Keratinocyte (primary cell): ENCODE measurements at regions not wholly inside any gene's neighbourhood (a gene's known extent, or its start where the extent isn't known, plus 50 kb on each side); places are given as distances from the start of the nearest gene placed in this dataset.

Source experiments
- CTCF ChIP-seq, 3 experiments: IDR thresholded peaks in 1 of 3; conservative IDR thresholded peaks in 1 of 3; optimal IDR thresholded peaks in 1 of 3; 2 replicates in 2 of 3; 3 replicates in 1 of 3; pipeline versions ENCODE3 to v1.5.1; 2011; ENCODE audit warnings: low read length in 3 of 3, mild to moderate bottlenecking in 3 of 3, moderate library complexity in 2 of 3, control low read depth in 1 of 3, inconsistent platforms in 1 of 3; ENCODE audit not compliant: insufficient read depth in 2 of 3; ENCODE audit errors: extremely low read depth in 1 of 3
- EZH2 ChIP-seq: IDR thresholded peaks from one replicate; pipeline ENCODE4 v1.6.1; 2012; ENCODE audit warnings: inconsistent platforms, mild to moderate bottlenecking, low read length, moderate library complexity

GRCh38 chr7:13159467-13160184 lies 472.2 kb downstream of the ARL4A start:
- TF ChIP-seq CTCF (optimal IDR thresholded peaks at IDR 0.05 in 1 of 3, IDR thresholded peaks at IDR 0.05 in 1 of 3, conservative IDR thresholded peaks at IDR 0.05 in 1 of 3; ENCODE audit: extremely low read depth in 1 of 3, insufficient read depth in 2 of 3, low read length in 3 of 3) (no peak), EZH2 (no peak)
